IgD-negative memory B cell (primary cell): ENCODE measurements at regions not wholly inside any gene's neighbourhood (a gene's known extent, or its start where the extent isn't known, plus 50 kb on each side); places are given as distances from the start of the nearest gene placed in this dataset.
"Not testable (repeated sequence)": the region's sequence is repeated elsewhere in the genome, so short reads cannot be mapped to it uniquely, and the experiment has no call there.

Experiments used
- H3K27ac Mint-ChIP-seq, 3 donors: one replicate each; pipeline ENCODE4 v1.8.0; 2020 to 2022; ENCODE audit warnings: mild to moderate bottlenecking in 3 of 3, mixed read lengths in 3 of 3, moderate library complexity in 1 of 3
- H3K27me3 Mint-ChIP-seq: one replicate; pipeline ENCODE4 v1.8.0; 2021; ENCODE audit warnings: mixed read lengths
- H3K36me3 Mint-ChIP-seq: one replicate; pipeline ENCODE4 v1.8.0; 2020; ENCODE audit warnings: mild to moderate bottlenecking, mixed read lengths
- H3K4me1 Mint-ChIP-seq, 3 donors: one replicate each; pipeline ENCODE4 v1.8.0; 2020 to 2022; ENCODE audit warnings: mixed read lengths in 3 of 3, mild to moderate bottlenecking in 1 of 3
- H3K4me3 Mint-ChIP-seq, 4 donors: one replicate each; pipeline ENCODE4 v1.8.0; 2020 to 2022; ENCODE audit warnings: mild to moderate bottlenecking in 4 of 4, mixed read lengths in 4 of 4, moderate library complexity in 3 of 4
- H3K9me3 Mint-ChIP-seq, 3 donors: one replicate each; pipeline ENCODE4 v1.8.0; 2020 to 2021; ENCODE audit warnings: mixed read lengths in 3 of 3, mild to moderate bottlenecking in 1 of 3

DNA sequence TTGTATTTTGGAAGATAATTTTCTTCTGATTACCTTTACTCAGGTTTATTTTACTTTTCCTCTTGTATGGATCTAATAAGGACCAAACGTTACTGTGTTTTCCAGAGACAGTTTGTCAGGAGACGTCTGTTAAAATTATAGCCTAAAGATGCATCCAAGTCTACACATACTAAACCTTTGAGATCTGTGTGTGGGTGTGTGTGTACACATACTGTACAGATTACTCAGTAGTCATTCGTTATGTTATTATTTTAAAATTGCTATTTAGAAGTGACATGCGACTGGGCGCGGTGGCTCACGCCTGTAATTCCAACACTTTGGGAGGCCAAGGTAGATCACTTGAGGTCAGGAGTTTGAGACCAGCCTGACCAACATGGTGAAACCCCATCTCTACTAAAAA lies 51.6 kb upstream of the CNTLN start:
- no peaks in the 10 kb centered on the region for H3K4me1 Mint-ChIP-seq
- no peaks in the 10 kb centered on the region for H3K27me3 Mint-ChIP-seq
- H3K27ac Mint-ChIP-seq, result no peak overlapping the region
- no peaks in the 10 kb centered on the region for H3K36me3 Mint-ChIP-seq
- no peak overlapping the region for H3K4me3 Mint-ChIP-seq
- H3K9me3 Mint-ChIP-seq, result peaks cover 0 to 4% (median 1%) of the 10 kb centered on the region in 3 donors

DNA sequence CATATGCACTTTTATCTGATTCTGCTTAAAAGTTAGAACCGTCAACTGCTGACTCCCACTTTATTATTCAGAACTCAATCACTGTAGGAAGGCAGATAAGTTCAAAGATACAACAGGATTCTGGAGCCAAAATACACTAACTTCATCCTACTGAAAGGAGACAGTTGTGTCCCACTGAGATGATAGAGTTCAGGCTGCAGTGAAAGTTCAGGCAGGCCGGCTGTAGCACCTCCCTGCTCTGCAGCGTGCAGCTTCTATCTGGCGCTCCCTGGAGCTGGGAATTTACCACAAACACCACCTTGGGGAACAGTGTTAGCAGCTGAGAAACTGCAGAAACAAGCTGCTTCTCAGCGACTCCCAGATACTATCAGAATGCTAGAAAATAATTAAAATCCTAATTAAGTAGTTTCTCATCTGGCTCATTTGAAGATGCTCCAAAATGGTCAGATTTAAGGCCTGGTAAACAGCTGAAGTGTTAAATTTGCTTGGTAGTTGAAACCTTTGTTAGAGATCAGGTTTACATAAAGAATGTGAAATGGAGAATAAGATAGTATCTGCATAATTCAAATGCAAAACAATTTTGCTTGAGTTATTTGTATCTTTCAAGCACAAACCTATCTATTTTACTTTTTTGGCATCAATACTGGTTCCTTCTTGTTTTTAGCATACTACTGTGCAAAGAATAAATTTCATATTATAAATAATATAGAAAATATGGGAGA lies 52.3 kb upstream of the CNTLN start:
- H3K27ac Mint-ChIP-seq, result no peak overlapping the region
- no peaks in the 10 kb centered on the region for H3K4me1 Mint-ChIP-seq
- no peaks in the 10 kb centered on the region for H3K27me3 Mint-ChIP-seq
- no peaks in the 10 kb centered on the region for H3K36me3 Mint-ChIP-seq
- peaks cover 0 to 4% (median 1%) of the 10 kb centered on the region in 3 donors for H3K9me3 Mint-ChIP-seq
- no peak overlapping the region for H3K4me3 Mint-ChIP-seq

DNA sequence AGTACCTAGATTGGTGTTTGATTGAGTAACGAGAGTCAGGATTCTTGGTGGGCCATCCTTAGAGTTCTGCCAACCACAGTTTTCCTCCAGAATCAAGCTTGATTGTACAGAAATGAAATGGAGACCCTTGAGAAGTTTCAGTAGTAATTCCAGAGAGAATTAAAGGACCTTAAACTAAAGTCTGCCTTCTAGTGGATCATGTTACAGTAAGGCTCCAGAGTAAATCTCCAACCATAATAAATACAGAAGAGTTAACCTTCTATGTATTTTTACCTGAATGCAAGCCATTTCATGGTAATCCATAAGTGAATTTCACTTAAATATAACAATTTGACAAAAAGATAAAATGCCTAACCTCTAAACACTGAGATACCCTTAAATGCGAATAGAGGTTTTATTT lies 53.0 kb upstream of the CNTLN start:
- no peak overlapping the region for H3K4me3 Mint-ChIP-seq
- no peaks in the 10 kb centered on the region for H3K27me3 Mint-ChIP-seq
- no peaks in the 10 kb centered on the region for H3K36me3 Mint-ChIP-seq
- no peaks in the 10 kb centered on the region for H3K4me1 Mint-ChIP-seq
- H3K27ac Mint-ChIP-seq, result no peak overlapping the region
- peaks cover 0 to 4% (median 1%) of the 10 kb centered on the region in 3 donors for H3K9me3 Mint-ChIP-seq

DNA sequence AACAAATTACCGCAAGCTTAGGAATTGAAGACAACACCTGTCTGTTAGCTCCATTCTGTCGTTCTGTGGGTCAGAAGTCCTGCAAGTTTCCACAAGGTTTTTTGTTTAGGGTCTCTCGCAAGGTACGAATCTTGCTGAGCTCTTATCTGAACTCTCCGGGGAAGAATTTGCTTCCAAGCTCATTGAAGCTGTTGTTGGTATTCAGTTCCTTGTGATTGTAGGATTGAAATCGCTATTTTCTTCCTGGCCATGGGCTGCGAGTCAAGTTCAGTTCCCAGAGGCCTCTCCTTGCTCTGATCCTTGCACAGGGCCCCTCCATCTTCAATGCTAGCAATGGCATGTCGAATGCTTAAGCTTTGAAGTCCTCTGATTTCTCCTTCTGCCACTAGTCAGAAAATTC lies 53.5 kb upstream of the CNTLN start:
- Mint-ChIP-seq H3K4me1 (no peaks in the 10 kb centered on the region), H3K27me3 (no peaks in the 10 kb centered on the region), H3K9me3 (peaks cover 0 to 4% (median 1%) of the 10 kb centered on the region in 3 donors), H3K36me3 (no peaks in the 10 kb centered on the region), H3K27ac (no peak overlapping the region), H3K4me3 (no peak overlapping the region)

DNA sequence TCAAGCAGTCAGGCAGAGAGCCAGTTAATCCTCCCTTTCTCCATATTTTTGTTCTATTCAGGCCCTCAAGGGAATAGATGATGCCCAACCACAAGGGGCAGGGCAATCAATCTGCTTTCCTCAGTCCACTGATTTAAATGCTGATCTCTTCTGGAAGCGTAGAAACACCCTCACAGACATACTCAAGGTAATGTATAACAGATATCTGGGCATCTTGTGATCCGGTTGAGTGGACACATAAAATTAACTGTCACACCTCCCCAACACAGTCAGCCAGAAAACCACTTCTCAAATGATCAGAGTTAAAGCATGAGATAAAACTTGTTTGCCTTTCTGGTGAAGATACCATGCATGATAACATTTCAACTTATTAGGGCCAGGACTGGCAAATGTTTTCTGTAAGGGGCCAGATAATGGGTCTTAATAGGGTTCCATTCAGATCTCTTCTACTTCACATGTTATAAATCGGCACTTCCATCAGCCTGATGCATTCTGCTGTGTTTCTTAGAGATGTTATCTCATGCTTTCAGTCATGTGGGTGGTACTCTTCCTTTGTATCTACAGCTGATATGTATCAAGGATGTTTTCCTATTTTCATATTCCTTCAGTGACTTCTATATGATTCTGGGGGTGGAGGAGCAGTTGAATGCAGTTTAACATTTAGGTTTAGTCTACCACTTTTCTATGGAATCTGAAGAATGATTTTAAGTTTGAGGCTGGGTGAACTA lies 58.9 kb upstream of the CNTLN start:
- H3K4me1 Mint-ChIP-seq, result no peaks in the 10 kb centered on the region
- H3K4me3 Mint-ChIP-seq, result no peak overlapping the region
- peaks cover 2 to 4% (median 2%) of the 10 kb centered on the region in 3 donors for H3K9me3 Mint-ChIP-seq
- no peak overlapping the region for H3K27ac Mint-ChIP-seq
- H3K27me3 Mint-ChIP-seq, result no peaks in the 10 kb centered on the region
- H3K36me3 Mint-ChIP-seq, result no peaks in the 10 kb centered on the region

DNA sequence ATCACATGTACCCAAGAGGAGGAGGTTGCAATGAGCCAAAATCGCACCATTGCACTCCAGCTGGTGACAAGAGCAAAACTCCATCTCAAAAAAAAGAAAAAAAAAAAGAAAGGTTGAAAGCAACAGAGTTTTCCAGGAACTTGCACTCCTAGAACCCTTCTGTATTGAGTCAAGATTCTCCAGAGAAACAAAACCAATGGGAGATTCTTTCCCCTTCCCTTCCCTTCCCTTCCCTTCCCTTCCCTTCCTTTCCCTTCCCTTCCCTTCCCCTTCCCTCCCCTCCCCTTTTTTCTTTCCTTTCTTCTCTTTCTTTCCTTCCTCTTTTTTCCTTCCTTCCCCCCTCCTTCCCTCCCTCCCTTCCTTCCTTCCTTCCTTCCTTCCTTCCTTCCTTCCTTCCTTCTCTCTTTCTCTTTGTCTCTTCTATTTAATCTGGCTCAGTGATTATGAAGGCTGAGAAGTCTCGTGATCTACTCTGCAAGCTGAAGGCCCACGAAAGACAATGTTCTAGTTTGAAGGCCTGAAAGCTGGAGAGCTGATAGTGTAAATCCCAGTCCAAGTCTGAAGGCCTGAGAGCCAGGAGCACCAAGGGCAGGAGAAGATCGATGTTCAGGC lies 59.6 kb upstream of the CNTLN start:
- H3K4me1 Mint-ChIP-seq, result no peaks in the 10 kb centered on the region
- H3K9me3 Mint-ChIP-seq, result peaks cover 2 to 4% (median 2%) of the 10 kb centered on the region in 3 donors
- H3K27me3 Mint-ChIP-seq, result no peaks in the 10 kb centered on the region
- H3K36me3 Mint-ChIP-seq, result no peaks in the 10 kb centered on the region
- no peak overlapping the region for H3K4me3 Mint-ChIP-seq
- no peak overlapping the region for H3K27ac Mint-ChIP-seq

- H3K27ac Mint-ChIP-seq, H3K4me1 Mint-ChIP-seq, H3K4me3 Mint-ChIP-seq, H3K27me3 Mint-ChIP-seq, H3K9me3 Mint-ChIP-seq, H3K36me3 Mint-ChIP-seq: not testable (repeated sequence)
These were observed 62.3 kb upstream of the CNTLN start for GRCh38 chr9:17072563-17072962.

- peaks cover 0 to 1% (median 0%) of the 10 kb centered on the region in 3 donors for H3K4me1 Mint-ChIP-seq
- no peak overlapping the region for H3K27ac Mint-ChIP-seq
- H3K9me3 Mint-ChIP-seq, result no peaks in the 10 kb centered on the region
- H3K4me3 Mint-ChIP-seq, result no peak overlapping the region
- H3K27me3 Mint-ChIP-seq, result no peaks in the 10 kb centered on the region
- H3K36me3 Mint-ChIP-seq, result peaks cover 1% of the 10 kb centered on the region
These were observed 66.2 kb upstream of the CNTLN start for GRCh38 chr9:17068671-17069070.

DNA sequence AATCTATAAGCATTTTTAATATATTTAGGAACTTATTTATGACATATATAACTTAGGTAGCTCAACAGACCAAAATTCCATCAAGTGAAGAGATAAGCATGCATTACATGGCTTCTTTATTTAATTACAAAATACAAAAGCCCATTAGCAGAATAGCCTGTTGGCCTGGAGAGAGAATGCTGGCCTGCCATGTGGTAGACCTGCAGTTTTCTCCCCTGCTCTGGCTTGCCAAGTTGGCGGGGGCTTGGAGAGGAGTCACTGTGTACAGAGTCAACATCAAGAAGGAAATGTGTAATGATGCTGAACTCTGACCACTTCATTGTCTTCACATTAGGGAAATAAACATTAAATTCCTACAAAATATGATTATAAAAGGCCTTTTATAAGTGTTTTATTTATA lies 69.8 kb upstream of the CNTLN start:
- Mint-ChIP-seq H3K27ac (no peak overlapping the region), H3K27me3 (no peaks in the 10 kb centered on the region), H3K9me3 (peaks cover 0 to 3% (median 0%) of the 10 kb centered on the region in 3 donors), H3K4me1 (peaks cover 0 to 1% (median 0%) of the 10 kb centered on the region in 3 donors), H3K36me3 (peaks cover 1% of the 10 kb centered on the region), H3K4me3 (no peak overlapping the region)

GRCh38 chr9:17064558-17064957 lies 70.3 kb upstream of the CNTLN start:
- peaks cover 0 to 3% (median 2%) of the 10 kb centered on the region in 3 donors for H3K9me3 Mint-ChIP-seq
- H3K4me3 Mint-ChIP-seq, result no peak overlapping the region
- H3K27ac Mint-ChIP-seq, result no peak overlapping the region
- H3K27me3 Mint-ChIP-seq, result no peaks in the 10 kb centered on the region
- H3K36me3 Mint-ChIP-seq, result peaks cover 1% of the 10 kb centered on the region
- H3K4me1 Mint-ChIP-seq, result peaks cover 0 to 1% (median 0%) of the 10 kb centered on the region in 3 donors

- no peak overlapping the region for H3K4me3 Mint-ChIP-seq
- H3K27me3 Mint-ChIP-seq, result no peaks in the 10 kb centered on the region
- H3K27ac Mint-ChIP-seq, result no peak overlapping the region
- peaks cover 0 to 1% (median 0%) of the 10 kb centered on the region in 3 donors for H3K4me1 Mint-ChIP-seq
- peaks cover 0 to 3% (median 2%) of the 10 kb centered on the region in 3 donors for H3K9me3 Mint-ChIP-seq
- no peaks in the 10 kb centered on the region for H3K36me3 Mint-ChIP-seq
These were observed 71.2 kb upstream of the CNTLN start for GRCh38 chr9:17063535-17064135.

DNA sequence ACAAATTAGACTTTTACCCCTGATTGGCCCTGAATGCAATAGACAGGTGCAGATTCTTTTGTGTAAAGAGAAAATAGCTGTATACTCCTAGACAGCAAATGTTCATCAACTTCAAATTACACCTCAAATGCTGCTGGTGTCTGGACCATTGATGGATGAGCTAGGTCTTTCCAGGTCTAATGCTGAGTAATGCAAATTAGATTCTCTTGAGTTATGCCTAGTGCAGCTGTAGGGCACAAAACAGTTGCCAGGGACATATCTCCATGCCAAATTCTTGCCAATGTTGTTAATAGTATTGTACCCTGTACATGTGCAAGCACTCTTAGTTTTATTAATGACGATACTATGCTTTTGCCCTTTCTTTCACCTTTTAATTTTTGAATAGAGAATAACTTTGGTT lies 72.3 kb upstream of the CNTLN start:
- no peak overlapping the region for H3K4me3 Mint-ChIP-seq
- H3K27ac Mint-ChIP-seq, result no peak overlapping the region
- peaks cover 0 to 5% (median 3%) of the 10 kb centered on the region in 3 donors for H3K9me3 Mint-ChIP-seq
- H3K36me3 Mint-ChIP-seq, result no peaks in the 10 kb centered on the region
- H3K4me1 Mint-ChIP-seq, result no peaks in the 10 kb centered on the region
- no peaks in the 10 kb centered on the region for H3K27me3 Mint-ChIP-seq

DNA sequence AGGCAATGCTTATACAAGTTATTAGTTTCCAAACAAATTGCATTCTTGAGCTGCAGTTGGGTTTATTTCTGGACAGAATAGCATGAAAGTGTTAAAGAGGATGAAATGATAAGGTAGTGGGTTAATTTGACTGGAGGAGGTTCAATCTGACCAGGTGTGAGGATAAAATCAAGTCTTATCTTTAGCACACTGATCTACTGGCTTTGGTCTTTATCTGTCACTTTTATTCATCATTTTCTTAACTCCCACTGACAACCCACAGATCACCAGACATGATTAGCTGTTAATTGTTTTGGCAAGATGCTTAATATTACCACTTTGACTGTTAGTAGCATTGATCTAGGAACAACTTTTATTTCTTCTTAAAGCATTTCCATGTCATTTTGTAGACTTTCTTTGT lies 74.4 kb upstream of the CNTLN start:
- H3K27ac Mint-ChIP-seq, result no peak overlapping the region

GRCh38 chr9:17059465-17059864 lies 75.4 kb upstream of the CNTLN start:
- H3K9me3 Mint-ChIP-seq, result peaks cover 4 to 9% (median 7%) of the 10 kb centered on the region in 3 donors
- H3K27me3 Mint-ChIP-seq, result no peaks in the 10 kb centered on the region
- no peak overlapping the region for H3K4me3 Mint-ChIP-seq
- no peaks in the 10 kb centered on the region for H3K36me3 Mint-ChIP-seq
- no peaks in the 10 kb centered on the region for H3K4me1 Mint-ChIP-seq
- H3K27ac Mint-ChIP-seq, result no peak overlapping the region

More for the DNA sequence above, 74.4 kb upstream of the CNTLN start:
- H3K27me3 Mint-ChIP-seq, result no peaks in the 10 kb centered on the region
- no peak overlapping the region for H3K4me3 Mint-ChIP-seq
- H3K36me3 Mint-ChIP-seq, result no peaks in the 10 kb centered on the region
- H3K9me3 Mint-ChIP-seq, result peaks cover under 1 to 6% (median 3%) of the 10 kb centered on the region in 3 donors
- H3K4me1 Mint-ChIP-seq, result no peaks in the 10 kb centered on the region

DNA sequence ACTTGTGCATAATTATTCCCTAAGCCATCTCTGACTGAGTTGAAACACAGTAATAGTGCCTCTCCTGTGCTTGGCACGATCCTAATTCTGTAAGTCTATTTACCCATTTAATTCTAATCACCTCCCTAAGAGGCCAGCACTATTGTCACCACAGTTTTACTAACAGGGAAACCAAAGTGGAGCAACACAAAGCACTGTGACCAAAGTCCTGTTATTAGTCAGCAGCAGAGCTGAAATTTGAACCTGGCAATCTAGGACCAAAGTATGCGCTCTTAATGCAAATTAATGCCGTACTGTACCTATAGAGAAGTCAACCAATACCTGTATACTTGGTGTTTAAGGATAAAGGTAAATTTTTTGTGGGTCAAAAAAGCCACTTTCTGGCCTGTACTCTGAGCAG lies 77.1 kb upstream of the CNTLN start:
- Mint-ChIP-seq H3K4me3 (no peak overlapping the region), H3K36me3 (no peaks in the 10 kb centered on the region), H3K4me1 (no peaks in the 10 kb centered on the region), H3K9me3 (peaks cover 4 to 8% (median 7%) of the 10 kb centered on the region in 3 donors), H3K27ac (no peak overlapping the region), H3K27me3 (no peaks in the 10 kb centered on the region)
